Skeletal muscle tissue (tissue), 3 donors: ENCODE measurements at regions not wholly inside any gene's neighbourhood (a gene's known extent, or its start where the extent isn't known, plus 50 kb on each side); places are given as distances from the start of the nearest gene placed in this dataset.

Experiments
- H3K27ac ChIP-seq: one replicate; pipeline ENCODE4 v1.7.0; 2013; ENCODE audit warnings: mild to moderate bottlenecking, low read depth, low read length, inconsistent platforms
- H3K27me3 ChIP-seq, 3 donors: one replicate each; pipeline ENCODE4 v1.7.0; 2013; ENCODE audit warnings: low read length in 3 of 3; ENCODE audit not compliant: control insufficient read depth in 3 of 3, insufficient read depth in 3 of 3
- H3K36me3 ChIP-seq, 3 donors: one replicate each; pipeline ENCODE4 v1.7.0; 2013; ENCODE audit warnings: low read length in 3 of 3; ENCODE audit not compliant: control insufficient read depth in 3 of 3, insufficient read depth in 3 of 3
- H3K4me1 ChIP-seq, 3 donors: one replicate each; pipeline ENCODE4 v1.7.0; 2013; ENCODE audit warnings: low read length in 3 of 3, mild to moderate bottlenecking in 3 of 3; ENCODE audit not compliant: control insufficient read depth in 3 of 3, insufficient read depth in 3 of 3
- H3K4me3 ChIP-seq, 3 donors: one replicate each; pipeline ENCODE4 v1.7.0; 2013; ENCODE audit warnings: low read length in 3 of 3
- H3K9ac ChIP-seq, 3 donors: one replicate each; pipeline ENCODE4 v1.7.0; 2013; ENCODE audit warnings: low read length in 3 of 3, mild to moderate bottlenecking in 3 of 3, moderate library complexity in 2 of 3, low read depth in 1 of 3
- H3K9me3 ChIP-seq, 3 donors: one replicate each; pipeline ENCODE4 v1.7.0; 2013; ENCODE audit warnings: low read length in 3 of 3; ENCODE audit not compliant: control insufficient read depth in 3 of 3
- donor health status: Osteomylitis.

DNA sequence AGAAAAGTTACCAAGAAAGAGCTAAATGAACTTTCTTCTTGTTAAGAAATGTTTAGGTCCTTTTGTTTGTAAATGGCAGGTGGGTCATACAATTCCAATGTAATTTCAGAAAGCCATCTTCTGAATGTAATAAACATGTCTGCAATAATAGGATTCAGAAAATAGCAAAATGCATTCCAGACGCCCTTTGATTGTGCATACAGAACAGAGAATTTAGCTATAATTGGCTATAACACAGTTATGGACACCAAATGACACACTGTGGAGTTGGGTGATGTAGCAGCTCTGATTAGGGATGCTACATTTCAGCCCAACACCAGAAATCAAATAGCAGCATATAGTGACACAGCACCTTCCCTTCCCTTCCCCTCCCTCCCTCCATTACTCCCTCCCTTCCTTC, 240.8 kb downstream of the SNX10 start:
- no peaks in the 10 kb centered on the region for H3K36me3 ChIP-seq
- no peaks in the 10 kb centered on the region for H3K9me3 ChIP-seq
- H3K9ac ChIP-seq = no peak overlapping the region
- no peak overlapping the region for H3K4me3 ChIP-seq
- no peaks in the 10 kb centered on the region for H3K4me1 ChIP-seq
- H3K27ac ChIP-seq = no peak overlapping the region
- H3K27me3 ChIP-seq = peaks cover 6 to 24% (median 12%) of the 10 kb centered on the region in 3 donors

- no peaks in the 10 kb centered on the region for H3K36me3 ChIP-seq
- H3K4me1 ChIP-seq = no peaks in the 10 kb centered on the region
- no peak overlapping the region for H3K4me3 ChIP-seq
- no peaks in the 10 kb centered on the region for H3K9me3 ChIP-seq
- peaks cover 8 to 26% (median 17%) of the 10 kb centered on the region in 3 donors for H3K27me3 ChIP-seq
- no peak overlapping the region for H3K27ac ChIP-seq
- H3K9ac ChIP-seq = no peak overlapping the region
Measured at GRCh38 chr7:26533217-26533616, 241.6 kb downstream of the SNX10 start.

DNA sequence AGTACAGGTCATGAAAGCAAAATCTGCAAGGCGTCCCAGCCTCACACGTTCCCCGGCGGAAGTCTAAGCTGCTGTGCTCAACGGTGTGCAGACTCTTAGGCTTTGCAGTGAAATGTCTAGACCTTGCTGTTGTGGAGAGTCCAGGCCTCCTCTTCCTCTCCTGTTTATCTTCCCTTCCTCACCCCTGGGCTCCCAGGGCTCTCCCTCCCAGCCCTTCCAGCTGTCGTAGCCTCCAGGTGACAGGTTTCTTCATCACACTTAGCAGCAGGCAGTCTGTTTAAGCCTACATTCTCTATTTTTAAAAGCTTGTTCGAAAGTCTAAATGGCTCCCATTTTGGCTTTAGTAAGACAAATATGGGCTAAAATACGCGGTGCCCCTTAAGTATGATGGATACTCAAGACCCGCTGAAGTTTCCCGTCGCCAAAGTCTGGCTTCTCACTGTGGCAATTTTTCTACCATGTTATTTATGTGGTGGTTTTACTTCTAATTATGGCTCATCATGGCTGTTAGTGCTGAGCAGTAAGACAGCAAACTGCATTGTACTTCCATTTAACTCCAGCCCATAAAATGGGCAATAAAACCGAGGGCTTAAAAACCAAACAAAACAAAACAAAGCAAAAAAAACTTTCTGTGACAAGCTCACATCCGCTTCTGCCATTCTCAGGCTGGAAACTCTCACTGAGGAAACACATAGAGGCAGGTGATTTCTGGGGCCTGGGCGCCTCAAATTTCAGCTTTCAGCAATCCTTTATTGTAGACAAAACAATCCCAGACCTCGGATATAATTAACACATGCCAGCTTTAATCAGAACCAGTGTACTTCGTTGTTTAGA, 243.2 kb downstream of the SNX10 start:
- Histone ChIP-seq H3K36me3 (no peaks in the 10 kb centered on the region), H3K27me3 (peaks cover 8 to 30% (median 20%) of the 10 kb centered on the region in 3 donors), H3K4me3 (no peak overlapping the region), H3K4me1 (no peaks in the 10 kb centered on the region), H3K9me3 (no peaks in the 10 kb centered on the region), H3K9ac (no peak overlapping the region), H3K27ac (no peak overlapping the region)

DNA sequence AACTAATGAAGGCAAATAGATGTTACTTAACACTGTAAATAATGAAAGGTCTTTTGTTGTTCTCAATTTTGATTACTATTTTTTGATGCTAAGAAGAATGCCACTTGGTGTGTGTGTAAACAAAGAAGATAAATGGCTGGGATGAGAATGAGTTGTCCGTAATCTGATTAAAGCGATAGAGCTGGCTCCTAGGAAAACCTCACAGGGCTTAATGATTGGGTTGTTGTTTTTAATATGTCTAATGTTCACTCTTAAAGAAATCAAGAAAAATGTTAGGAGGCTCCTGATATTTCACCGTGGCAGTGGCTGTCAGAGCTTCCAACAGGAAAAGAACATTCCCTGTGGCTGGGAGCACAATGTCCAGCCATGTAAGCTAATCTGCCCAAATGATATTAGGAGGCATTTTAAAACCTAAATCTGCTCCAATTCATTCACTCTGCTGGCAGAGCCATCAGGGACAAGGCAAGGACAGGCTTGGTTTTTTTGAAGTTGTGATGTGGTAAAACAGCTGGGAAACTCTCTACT, 243.9 kb downstream of the SNX10 start:
- no peaks in the 10 kb centered on the region for H3K9me3 ChIP-seq
- H3K4me1 ChIP-seq = no peaks in the 10 kb centered on the region
- no peak overlapping the region for H3K4me3 ChIP-seq
- H3K27me3 ChIP-seq = peaks cover 8 to 33% (median 20%) of the 10 kb centered on the region in 3 donors
- no peak overlapping the region for H3K9ac ChIP-seq
- no peaks in the 10 kb centered on the region for H3K36me3 ChIP-seq
- no peak overlapping the region for H3K27ac ChIP-seq

GRCh38 chr7:26538216-26538615, 246.6 kb downstream of the SNX10 start:
- Histone ChIP-seq H3K4me3 (no peak overlapping the region), H3K36me3 (no peaks in the 10 kb centered on the region), H3K27ac (no peak overlapping the region), H3K9ac (no peak overlapping the region), H3K27me3 (peaks cover 16 to 30% (median 22%) of the 10 kb centered on the region in 3 donors), H3K4me1 (no peaks in the 10 kb centered on the region), H3K9me3 (no peaks in the 10 kb centered on the region)

GRCh38 chr7:26538689-26539088, 247.0 kb downstream of the SNX10 start:
- no peak overlapping the region for H3K27ac ChIP-seq
- H3K36me3 ChIP-seq = no peaks in the 10 kb centered on the region
- H3K9me3 ChIP-seq = no peaks in the 10 kb centered on the region
- H3K4me1 ChIP-seq = no peaks in the 10 kb centered on the region
- H3K9ac ChIP-seq = no peak overlapping the region
- no peak overlapping the region for H3K4me3 ChIP-seq
- peaks cover 21 to 30% (median 22%) of the 10 kb centered on the region in 3 donors for H3K27me3 ChIP-seq

GRCh38 chr7:26543340-26543739, 251.7 kb downstream of the SNX10 start:
- Histone ChIP-seq H3K27me3 (peaks cover 14 to 23% (median 19%) of the 10 kb centered on the region in 3 donors), H3K36me3 (no peaks in the 10 kb centered on the region)

DNA sequence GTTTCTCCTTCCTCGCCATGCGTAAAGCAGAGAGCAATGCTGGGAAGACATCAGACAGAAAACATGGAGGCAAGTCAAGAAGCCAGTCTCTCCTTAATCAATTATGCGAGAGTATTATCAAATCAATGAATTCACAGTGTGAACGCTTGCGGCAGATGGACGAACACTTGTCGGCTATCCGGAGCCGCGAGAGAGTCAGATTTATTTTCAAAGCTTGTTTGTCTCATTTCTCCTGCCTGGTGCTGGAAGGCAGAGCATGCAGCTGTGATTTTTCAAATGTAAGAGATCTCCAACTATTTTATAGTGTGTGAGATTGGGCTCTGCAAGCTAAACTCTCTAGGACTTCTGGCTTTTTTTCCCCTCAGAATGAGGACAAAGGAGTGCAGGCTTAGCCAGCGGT, 252.3 kb downstream of the SNX10 start:
- H3K4me3 ChIP-seq = peak overlapping the region in 1 of 3 donors; percentile 17
- no peaks in the 10 kb centered on the region for H3K36me3 ChIP-seq
- H3K9me3 ChIP-seq = peaks cover 0 to 3% (median 2%) of the 10 kb centered on the region in 3 donors
- H3K9ac ChIP-seq = no peak overlapping the region
- H3K27me3 ChIP-seq = peaks cover 12 to 20% (median 19%) of the 10 kb centered on the region in 3 donors
- H3K27ac ChIP-seq = no peak overlapping the region
- peaks cover 0 to 2% (median 0%) of the 10 kb centered on the region in 3 donors for H3K4me1 ChIP-seq

More at GRCh38 chr7:26543340-26543739, 251.7 kb downstream of the SNX10 start:
- no peak overlapping the region for H3K27ac ChIP-seq
- H3K4me3 ChIP-seq = no peak overlapping the region
- H3K4me1 ChIP-seq = peaks cover 0 to 2% (median 0%) of the 10 kb centered on the region in 3 donors
- H3K9ac ChIP-seq = no peak overlapping the region
- H3K9me3 ChIP-seq = peaks cover 0 to 3% (median 2%) of the 10 kb centered on the region in 3 donors

DNA sequence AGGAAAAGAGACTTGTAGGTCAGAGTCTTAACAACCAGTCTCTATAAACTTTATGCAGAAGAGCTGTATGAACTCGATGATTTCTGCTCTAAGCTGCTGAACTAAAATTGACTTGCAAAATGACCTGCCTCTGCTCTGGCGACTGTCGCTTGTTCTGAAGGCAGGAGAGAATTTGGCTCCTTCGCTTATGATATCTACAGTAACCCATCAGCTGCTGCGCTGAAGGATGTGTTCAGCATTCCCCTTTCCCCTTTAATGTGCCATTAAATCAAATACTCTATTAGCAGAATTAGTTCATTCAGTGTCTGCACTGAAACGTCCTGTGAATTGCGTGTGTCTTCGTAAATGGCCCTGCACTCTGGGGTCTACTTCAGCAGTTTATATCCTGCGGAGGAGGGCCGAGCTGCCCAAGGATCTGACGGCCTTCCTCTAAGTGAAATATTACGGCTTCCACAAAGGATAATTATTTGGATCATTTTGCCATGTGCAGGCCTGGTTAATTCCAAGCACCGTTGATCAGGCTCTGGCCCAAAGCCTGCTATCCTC, 254.9 kb downstream of the SNX10 start:
- Histone ChIP-seq H3K36me3 (no peaks in the 10 kb centered on the region), H3K27me3 (peaks cover 15 to 19% (median 16%) of the 10 kb centered on the region in 3 donors), H3K9me3 (peaks cover 0 to 3% (median 2%) of the 10 kb centered on the region in 3 donors), H3K9ac (no peak overlapping the region), H3K27ac (no peak overlapping the region), H3K4me1 (peaks cover 0 to 9% (median 6%) of the 10 kb centered on the region in 3 donors), H3K4me3 (no peak overlapping the region)

DNA sequence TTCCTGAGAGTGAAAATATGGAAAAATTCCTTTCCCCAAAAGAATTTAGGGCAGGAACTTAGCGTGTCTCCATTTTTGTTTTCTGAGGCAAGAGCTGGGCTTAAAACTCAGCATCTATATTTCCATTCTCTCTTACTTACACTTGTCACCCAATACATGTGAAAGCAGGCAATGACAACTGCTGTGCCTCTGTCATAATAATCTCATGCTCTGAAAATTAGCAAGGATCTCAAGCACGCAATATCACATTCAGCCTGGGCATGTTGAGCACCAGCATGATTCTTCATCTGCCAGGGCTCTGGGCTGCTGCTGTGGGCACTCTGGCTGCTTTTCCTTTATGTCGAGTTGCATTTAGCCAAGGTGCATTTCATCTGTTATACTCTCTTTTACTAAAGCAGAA, 255.5 kb downstream of the SNX10 start:
- peaks cover 0 to 9% (median 6%) of the 10 kb centered on the region in 3 donors for H3K4me1 ChIP-seq
- no peak overlapping the region for H3K4me3 ChIP-seq
- H3K9ac ChIP-seq = no peak overlapping the region
- peaks cover 0 to 3% (median 2%) of the 10 kb centered on the region in 3 donors for H3K9me3 ChIP-seq
- no peaks in the 10 kb centered on the region for H3K36me3 ChIP-seq
- H3K27ac ChIP-seq = no peak overlapping the region
- peaks cover 11 to 16% (median 16%) of the 10 kb centered on the region in 3 donors for H3K27me3 ChIP-seq
